ENCODE measurements at regions not wholly inside any gene's neighbourhood (a gene's known extent, or its start where the extent isn't known, plus 50 kb on each side); places are given as distances from the start of the nearest gene placed in this dataset.
A peak's percentile ranks its signal among the peaks of the same experiment; 100 is the strongest.
"Not testable (repeated sequence)": the region's sequence is repeated elsewhere in the genome, so short reads cannot be mapped to it uniquely, and the experiment has no call there.

GRCh38 chr6:14880052-14880451 is 365.8 kb upstream of the JARID2 start:
- Mint-ChIP-seq H3K27ac (no peak overlapping the region), H3K4me1 (peaks cover 57% of the 10 kb centered on the region), H3K4me3 (no peak overlapping the region), H3K27me3 (no peaks in the 10 kb centered on the region), H3K9me3 (no peaks in the 10 kb centered on the region)
- ATAC-seq = no peak
- no peak for DNase-seq

GRCh38 chr6:14880677-14881076 is 365.2 kb upstream of the JARID2 start:
- DNase-seq (no peak), ATAC-seq (no peak)
- H3K27ac Mint-ChIP-seq = no peak overlapping the region
- no peak overlapping the region for H3K4me3 Mint-ChIP-seq
- H3K27me3 Mint-ChIP-seq = no peaks in the 10 kb centered on the region
- H3K9me3 Mint-ChIP-seq = no peaks in the 10 kb centered on the region
- peaks cover 51% of the 10 kb centered on the region for H3K4me1 Mint-ChIP-seq

GRCh38 chr6:14881398-14881797 is 364.5 kb upstream of the JARID2 start:
- DNase-seq = no peak
- Mint-ChIP-seq H3K9me3 (no peaks in the 10 kb centered on the region), H3K27ac (no peak overlapping the region), H3K4me3 (no peak overlapping the region), H3K27me3 (no peaks in the 10 kb centered on the region), H3K4me1 (peaks cover 44% of the 10 kb centered on the region)
- no peak for ATAC-seq

DNA sequence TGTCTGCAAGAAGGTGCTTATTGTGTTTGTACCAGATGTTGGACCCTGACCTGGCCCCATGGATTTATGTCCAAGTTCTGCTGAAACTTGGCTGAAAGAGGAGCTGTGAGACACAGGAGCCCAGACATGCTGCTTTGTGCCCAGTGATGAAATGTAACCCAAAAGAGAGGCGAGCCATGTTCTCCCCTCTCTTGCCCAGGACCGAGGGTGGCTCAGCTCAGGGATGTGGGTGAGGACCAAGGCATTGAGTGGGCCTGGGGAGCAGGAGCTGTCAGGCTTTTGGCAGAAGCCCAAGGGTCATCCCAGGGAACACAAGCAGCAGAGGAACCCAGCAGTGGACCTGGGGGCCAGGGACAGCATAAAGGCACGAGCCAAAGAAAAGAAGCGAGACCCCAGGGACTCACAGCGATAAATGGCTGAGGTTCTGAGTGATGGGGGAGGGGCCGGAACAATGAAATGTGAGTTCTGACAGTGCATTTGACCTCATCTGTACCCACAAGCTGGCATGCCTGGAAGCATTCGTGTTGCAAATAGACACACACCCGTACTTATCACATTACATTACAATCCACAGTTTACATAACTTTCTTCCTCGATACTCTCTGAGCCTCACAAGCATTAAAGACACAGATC is 363.4 kb upstream of the JARID2 start:
- Mint-ChIP-seq H3K4me1 (peaks cover 33% of the 10 kb centered on the region), H3K4me3 (no peak overlapping the region), H3K9me3 (no peaks in the 10 kb centered on the region), H3K27ac (no peak overlapping the region), H3K27me3 (no peaks in the 10 kb centered on the region)
- ATAC-seq (no peak), DNase-seq (no peak)

DNA sequence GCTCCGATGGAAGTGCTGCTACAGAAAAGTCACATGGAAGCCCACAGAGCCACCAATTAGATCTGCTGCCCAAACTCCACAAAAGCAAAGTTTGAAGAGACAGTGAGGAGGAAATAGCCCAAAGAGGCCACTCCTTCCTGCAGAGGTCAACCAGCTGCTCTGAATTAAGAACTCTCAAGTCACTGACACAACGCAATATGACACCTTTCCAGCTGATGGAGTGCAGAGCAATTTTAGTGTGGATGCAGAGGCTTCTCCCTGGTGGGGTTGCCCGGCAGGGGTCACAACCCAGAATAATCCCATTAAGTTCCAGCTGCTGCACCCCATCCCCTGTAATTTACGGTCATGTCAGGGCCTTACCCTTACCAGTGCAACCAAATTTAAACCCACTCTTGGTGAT is 361.9 kb upstream of the JARID2 start:
- Mint-ChIP-seq H3K4me3 (no peak overlapping the region), H3K27me3 (no peaks in the 10 kb centered on the region), H3K27ac (peak overlapping the region in 1 of 2 donors; percentile 42), H3K4me1 (peaks cover 19% of the 10 kb centered on the region), H3K9me3 (no peaks in the 10 kb centered on the region)
- DNase-seq (no peak), ATAC-seq (no peak)

DNA sequence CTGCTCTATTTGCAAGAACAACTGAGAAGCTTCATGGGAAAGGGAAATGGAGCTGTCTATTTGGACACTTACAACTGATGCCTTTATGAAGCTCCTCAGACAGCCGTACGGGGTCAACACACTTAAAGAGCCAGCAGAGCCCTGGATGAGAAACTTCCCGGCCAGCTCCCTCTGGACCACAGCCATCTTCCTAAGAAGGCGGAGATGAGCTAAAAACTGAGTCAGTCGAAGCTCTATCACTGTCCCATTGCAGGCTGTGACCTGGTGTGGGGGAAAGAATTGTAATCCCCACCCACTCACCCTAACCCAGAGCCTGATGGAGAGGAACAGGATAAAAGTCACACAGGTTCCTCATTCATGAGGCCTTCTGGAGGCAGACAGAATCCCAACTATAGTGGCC is 360.4 kb upstream of the JARID2 start:
- peaks cover 0 to 3% of the 10 kb centered on the region in 2 donors for H3K9me3 Mint-ChIP-seq
- H3K4me3 Mint-ChIP-seq = no peak overlapping the region
- DNase-seq = no peak
- H3K27me3 Mint-ChIP-seq = no peaks in the 10 kb centered on the region
- H3K27ac Mint-ChIP-seq = no peak overlapping the region
- no peak for ATAC-seq
- H3K4me1 Mint-ChIP-seq = peaks cover 6% of the 10 kb centered on the region

- H3K4me1 Mint-ChIP-seq = no peaks in the 10 kb centered on the region
- H3K4me3 Mint-ChIP-seq = no peak overlapping the region
- DNase-seq (no peak), ATAC-seq (no peak)
- no peak overlapping the region for H3K27ac Mint-ChIP-seq
- no peaks in the 10 kb centered on the region for H3K27me3 Mint-ChIP-seq
- peaks cover 0 to 3% of the 10 kb centered on the region in 2 donors for H3K9me3 Mint-ChIP-seq
Measured at GRCh38 chr6:14887181-14887580, 358.7 kb upstream of the JARID2 start.

- no peak overlapping the region for H3K4me3 Mint-ChIP-seq
- ATAC-seq = no peak
- H3K9me3 Mint-ChIP-seq = peaks cover under 1 to 3% of the 10 kb centered on the region in 2 donors
- no peak for DNase-seq
- H3K27ac Mint-ChIP-seq = no peak overlapping the region
- H3K27me3 Mint-ChIP-seq = no peaks in the 10 kb centered on the region
- no peaks in the 10 kb centered on the region for H3K4me1 Mint-ChIP-seq
Measured at GRCh38 chr6:14887986-14888574, 357.8 kb upstream of the JARID2 start.

DNA sequence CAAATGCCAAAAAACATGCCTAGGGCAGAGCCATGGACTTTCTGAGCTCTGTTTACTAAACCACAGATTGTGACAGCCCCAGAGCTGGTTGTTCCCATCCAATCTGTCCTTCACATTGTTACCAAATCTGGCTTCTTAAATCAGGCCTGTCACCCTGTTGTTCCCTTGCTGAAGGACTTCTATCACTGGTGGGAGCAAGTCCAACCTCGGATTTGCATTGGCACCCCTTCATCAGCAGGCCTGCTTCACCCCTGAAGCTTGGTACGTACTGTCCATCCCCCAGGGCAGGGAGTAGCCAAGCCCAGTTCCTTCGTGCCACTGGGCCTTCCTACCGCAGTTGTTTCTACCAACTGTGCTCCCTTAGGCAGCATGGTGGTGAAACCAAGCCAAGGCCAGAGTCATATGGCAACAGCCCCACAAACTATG is 357.3 kb upstream of the JARID2 start:
- H3K9me3 Mint-ChIP-seq = peaks cover 5% of the 10 kb centered on the region in 2 donors
- no peaks in the 10 kb centered on the region for H3K27me3 Mint-ChIP-seq
- no peak overlapping the region for H3K4me3 Mint-ChIP-seq
- no peak overlapping the region for H3K27ac Mint-ChIP-seq
- DNase-seq (no peak), ATAC-seq (no peak)
- no peaks in the 10 kb centered on the region for H3K4me1 Mint-ChIP-seq

GRCh38 chr6:14889188-14889587 is 356.7 kb upstream of the JARID2 start:
- Mint-ChIP-seq H3K9me3 (peaks cover 8 to 9% of the 10 kb centered on the region in 2 donors), H3K4me1 (no peaks in the 10 kb centered on the region), H3K27ac (no peak overlapping the region), H3K4me3 (no peak overlapping the region), H3K27me3 (no peaks in the 10 kb centered on the region)
- DNase-seq = no peak
- ATAC-seq = no peak

DNA sequence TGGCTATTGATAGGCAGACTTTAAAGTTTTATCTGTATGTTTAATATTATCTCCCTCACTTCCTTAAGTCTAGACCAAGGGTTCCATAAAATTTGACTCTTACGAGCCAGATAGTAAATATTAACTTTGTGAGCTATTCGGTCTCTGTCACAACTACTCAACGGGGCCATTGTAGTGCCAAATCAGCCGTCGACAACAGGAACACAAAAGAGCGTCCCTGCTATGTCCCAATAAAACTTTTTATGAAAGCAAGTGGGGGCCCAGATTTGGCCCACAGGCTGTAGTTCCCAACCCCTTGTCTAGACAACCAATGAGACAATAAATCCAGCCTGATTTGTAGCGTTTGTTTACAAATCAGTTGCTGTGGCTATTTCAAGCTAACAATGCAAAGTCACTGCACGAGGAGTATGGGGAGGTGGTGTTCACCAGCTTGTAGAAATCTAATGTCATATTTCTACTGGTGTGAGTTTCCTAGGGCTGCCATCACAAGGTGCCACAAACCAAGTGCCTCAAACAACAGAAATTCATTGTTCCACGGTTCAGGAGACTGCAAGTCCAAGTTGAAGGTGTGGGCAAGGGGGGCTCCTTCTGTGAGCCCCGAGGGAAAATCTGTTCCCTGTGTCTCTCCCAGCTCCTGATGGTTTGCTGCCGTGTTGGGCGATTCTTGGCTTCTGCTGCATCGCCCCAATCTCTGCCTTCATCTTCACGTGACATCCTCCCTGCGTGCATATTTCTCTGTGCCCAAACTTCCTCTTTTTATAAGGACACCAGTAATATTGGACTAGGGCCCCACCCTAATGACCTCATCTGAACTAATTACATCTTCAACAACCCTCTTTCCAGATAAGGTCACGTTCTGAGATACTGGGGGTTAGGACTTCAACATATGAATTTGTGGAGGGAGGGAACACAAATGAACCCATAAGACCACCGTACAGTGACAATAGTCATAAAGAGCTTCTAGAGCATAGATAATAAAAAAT is 356.0 kb upstream of the JARID2 start:
- DNase-seq (no peak), ATAC-seq (no peak)
- Mint-ChIP-seq H3K27me3 (no peaks in the 10 kb centered on the region), H3K4me3 (no peak overlapping the region), H3K9me3 (peaks cover 9% of the 10 kb centered on the region in 2 donors), H3K4me1 (no peaks in the 10 kb centered on the region), H3K27ac (no peak overlapping the region)

GRCh38 chr6:14891820-14892375 is 354.0 kb upstream of the JARID2 start:
- ATAC-seq, H3K27me3 Mint-ChIP-seq, DNase-seq, H3K4me3 Mint-ChIP-seq, H3K4me1 Mint-ChIP-seq: not testable (repeated sequence)
- Mint-ChIP-seq H3K27ac (peak overlapping the region in 1 of 2 donors; percentile 14), H3K9me3 (peaks cover 9 to 12% of the 10 kb centered on the region in 2 donors)

GRCh38 chr6:14894105-14894504 is 351.8 kb upstream of the JARID2 start:
- Mint-ChIP-seq H3K27ac (no peak overlapping the region), H3K27me3 (no peaks in the 10 kb centered on the region), H3K4me1 (peaks cover 11% of the 10 kb centered on the region), H3K9me3 (peaks cover 12 to 15% of the 10 kb centered on the region in 2 donors), H3K4me3 (no peak overlapping the region)
- no peak for ATAC-seq
- no peak for DNase-seq

- DNase-seq (no peak), ATAC-seq (no peak)
- Mint-ChIP-seq H3K27me3 (no peaks in the 10 kb centered on the region), H3K4me1 (peaks cover 11% of the 10 kb centered on the region), H3K4me3 (no peak overlapping the region), H3K27ac (no peak overlapping the region), H3K9me3 (peaks cover 15 to 20% of the 10 kb centered on the region in 2 donors)
Measured at GRCh38 chr6:14896475-14896874, 349.4 kb upstream of the JARID2 start.

DNA sequence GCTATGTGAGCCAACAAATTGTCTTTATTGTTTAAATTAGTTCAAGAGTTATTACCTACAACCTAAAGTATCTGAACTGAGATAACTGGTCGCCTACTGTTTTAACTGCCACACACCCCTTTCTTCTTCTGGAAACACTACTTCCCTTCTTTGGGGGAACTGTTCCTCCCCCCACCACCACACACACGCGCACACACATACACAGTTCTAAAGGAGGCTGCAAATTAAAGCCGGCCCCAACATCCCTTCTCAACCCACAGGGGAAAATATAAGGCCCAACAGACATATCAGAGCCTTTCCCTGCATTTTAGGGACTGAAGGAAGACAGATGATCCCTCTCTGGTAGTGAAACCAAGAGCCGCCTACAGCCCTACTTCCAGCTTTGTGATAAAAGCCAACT is 348.0 kb upstream of the JARID2 start:
- no peak overlapping the region for H3K4me3 Mint-ChIP-seq

More for the DNA sequence above, 348.0 kb upstream of the JARID2 start:
- no peak for ATAC-seq
- H3K27me3 Mint-ChIP-seq = no peaks in the 10 kb centered on the region
- H3K4me1 Mint-ChIP-seq = peaks cover 11% of the 10 kb centered on the region
- H3K9me3 Mint-ChIP-seq = peaks cover 15 to 22% of the 10 kb centered on the region in 2 donors
- DNase-seq = no peak
- H3K27ac Mint-ChIP-seq = no peak overlapping the region

All from stimulated activated naive CD8-positive, alpha-beta T cell treated with anti-CD3 and anti-CD28 coated beads, Interleukin-15, amount 100 ng/mL, for 72 hours (primary cell).